ENCODE measurements at regions not wholly inside any gene's neighbourhood (a gene's known extent, or its start where the extent isn't known, plus 50 kb on each side); places are given as distances from the start of the nearest gene placed in this dataset.

DNA sequence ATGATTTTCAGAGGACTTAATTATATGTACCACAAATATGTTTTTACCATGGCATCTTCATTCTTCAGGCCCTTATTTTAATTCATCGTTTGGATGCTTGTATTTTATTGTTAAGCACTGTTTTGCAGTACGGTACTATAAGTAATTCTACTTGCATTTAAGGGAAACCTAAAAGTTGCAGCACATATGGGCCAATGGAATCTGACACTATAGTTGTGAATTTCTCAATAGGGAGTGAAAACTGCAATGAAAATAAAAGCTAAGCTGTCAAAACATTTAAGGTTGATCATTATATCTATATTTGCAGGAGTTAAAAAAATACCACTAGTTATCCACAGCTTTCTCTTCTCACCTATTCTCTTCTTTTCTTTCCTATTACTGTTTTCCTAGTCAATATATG, 1071.8 kb downstream of the MAT2B start:
- TF ChIP-seq, protein P1, sequence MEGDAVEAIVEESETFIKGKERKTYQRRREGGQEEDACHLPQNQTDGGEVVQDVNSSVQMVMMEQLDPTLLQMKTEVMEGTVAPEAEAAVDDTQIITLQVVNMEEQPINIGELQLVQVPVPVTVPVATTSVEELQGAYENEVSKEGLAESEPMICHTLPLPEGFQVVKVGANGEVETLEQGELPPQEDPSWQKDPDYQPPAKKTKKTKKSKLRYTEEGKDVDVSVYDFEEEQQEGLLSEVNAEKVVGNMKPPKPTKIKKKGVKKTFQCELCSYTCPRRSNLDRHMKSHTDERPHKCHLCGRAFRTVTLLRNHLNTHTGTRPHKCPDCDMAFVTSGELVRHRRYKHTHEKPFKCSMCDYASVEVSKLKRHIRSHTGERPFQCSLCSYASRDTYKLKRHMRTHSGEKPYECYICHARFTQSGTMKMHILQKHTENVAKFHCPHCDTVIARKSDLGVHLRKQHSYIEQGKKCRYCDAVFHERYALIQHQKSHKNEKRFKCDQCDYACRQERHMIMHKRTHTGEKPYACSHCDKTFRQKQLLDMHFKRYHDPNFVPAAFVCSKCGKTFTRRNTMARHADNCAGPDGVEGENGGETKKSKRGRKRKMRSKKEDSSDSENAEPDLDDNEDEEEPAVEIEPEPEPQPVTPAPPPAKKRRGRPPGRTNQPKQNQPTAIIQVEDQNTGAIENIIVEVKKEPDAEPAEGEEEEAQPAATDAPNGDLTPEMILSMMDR (IDR thresholded peaks at IDR 0.05; ENCODE audit: low read depth, low read length, missing control alignments), result no peak
- no peak for DNase-seq (ENCODE audit: low read depth)
- in situ Hi-C loops (cut with HindIII; ENCODE audit: low sequenced_read_pairs), result no loop called here
- no peak overlapping the region for H3K4me3 ChIP-seq (ENCODE audit: low read depth, low read length)

DNA sequence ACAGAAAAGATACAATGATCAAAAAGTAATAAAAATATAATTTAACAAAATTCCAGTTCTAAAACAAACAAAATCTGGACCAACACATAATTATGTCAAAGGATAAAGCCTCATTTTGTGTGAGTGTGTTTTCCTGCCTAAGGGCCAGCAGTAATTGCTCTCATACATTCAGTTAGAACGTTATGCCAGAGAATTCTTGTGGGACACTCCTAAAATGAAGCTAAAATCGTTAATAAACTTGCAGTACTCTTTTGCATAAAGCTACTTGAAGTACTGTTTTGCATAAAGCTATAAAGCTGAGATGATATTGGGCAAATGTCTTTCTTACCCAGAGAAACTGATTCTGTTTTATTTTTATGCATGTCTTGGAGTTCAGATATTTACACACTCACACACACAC, 1072.3 kb downstream of the MAT2B start:
- in situ Hi-C loops (cut with HindIII; ENCODE audit: low sequenced_read_pairs), result no loop called here
- no peak overlapping the region for H3K4me3 ChIP-seq (ENCODE audit: low read depth, low read length)
- TF ChIP-seq, protein P1 (IDR thresholded peaks at IDR 0.05; ENCODE audit: low read depth, low read length, missing control alignments), result no peak
- no peak for DNase-seq (ENCODE audit: low read depth)

DNA sequence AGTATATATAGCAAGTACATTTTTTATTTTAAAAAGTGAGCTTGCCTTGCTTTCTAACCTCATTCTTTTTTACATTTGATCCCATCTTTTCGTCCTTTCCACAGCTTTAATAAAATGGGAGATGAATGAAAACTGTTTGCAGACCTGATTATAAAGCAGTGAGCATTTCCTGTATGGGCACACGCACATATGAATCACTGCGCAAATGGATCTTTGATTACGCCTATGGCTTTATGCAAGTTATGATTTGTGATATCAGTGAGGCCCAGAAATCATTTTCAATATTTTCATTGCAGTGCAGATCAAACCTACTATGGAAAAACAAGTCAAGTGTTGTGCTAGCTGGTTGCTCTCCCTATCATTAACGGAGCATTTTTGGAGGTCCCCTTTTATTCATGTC, 1073.0 kb downstream of the MAT2B start:
- TF ChIP-seq, protein P1 (IDR thresholded peaks at IDR 0.05; ENCODE audit: low read depth, low read length, missing control alignments), result no peak
- no peak overlapping the region for H3K4me3 ChIP-seq (ENCODE audit: low read depth, low read length)
- no peak for DNase-seq (ENCODE audit: low read depth)
- in situ Hi-C loops (cut with HindIII; ENCODE audit: low sequenced_read_pairs), result no loop called here

DNA sequence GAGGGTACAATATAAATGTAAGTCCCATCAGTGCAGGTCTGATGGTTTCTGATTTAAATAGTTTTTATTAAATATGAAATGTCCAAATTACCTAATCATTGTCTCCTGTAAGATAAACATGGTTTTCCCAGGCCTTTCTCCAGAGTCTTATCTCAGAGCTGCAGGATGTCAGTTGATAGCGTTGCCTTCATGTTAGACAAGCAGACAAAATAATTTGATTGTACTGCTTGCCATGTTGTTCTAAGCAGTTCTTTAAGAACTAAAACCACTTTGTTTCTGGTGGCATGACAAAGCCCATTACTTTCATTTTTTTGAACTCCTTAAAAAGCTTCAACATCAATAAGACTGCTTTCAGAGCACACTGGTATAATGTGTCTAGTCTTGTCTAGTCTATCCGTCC, 1073.5 kb downstream of the MAT2B start:
- in situ Hi-C loops (cut with HindIII; ENCODE audit: low sequenced_read_pairs), result no loop called here
- DNase-seq (ENCODE audit: low read depth), result no peak
- TF ChIP-seq, protein P1 (IDR thresholded peaks at IDR 0.05; ENCODE audit: low read depth, low read length, missing control alignments), result no peak
- no peak overlapping the region for H3K4me3 ChIP-seq (ENCODE audit: low read depth, low read length)

DNA sequence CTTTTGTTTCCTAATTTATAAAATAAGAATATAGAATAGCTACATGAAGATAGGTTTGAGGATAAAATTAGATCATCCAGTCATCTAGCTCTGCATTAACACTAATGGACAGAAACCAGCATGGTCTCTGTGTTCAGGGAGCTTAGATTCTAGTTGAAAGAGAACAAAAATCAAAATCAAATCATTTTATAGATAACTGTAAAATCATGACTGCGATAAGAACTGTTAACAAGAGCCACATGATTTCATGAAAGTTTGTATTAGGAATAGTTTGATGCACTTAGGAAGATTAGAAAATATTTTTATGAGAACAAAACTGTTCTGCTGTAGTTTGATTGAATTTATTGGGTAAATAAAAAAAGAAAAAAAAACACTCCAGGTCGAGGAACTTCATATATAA, 1074.7 kb downstream of the MAT2B start:
- no peak for DNase-seq (ENCODE audit: low read depth)
- no peak overlapping the region for H3K4me3 ChIP-seq (ENCODE audit: low read depth, low read length)
- TF ChIP-seq, protein P1 (IDR thresholded peaks at IDR 0.05; ENCODE audit: low read depth, low read length, missing control alignments), result no peak
- in situ Hi-C loops (cut with HindIII; ENCODE audit: low sequenced_read_pairs), result no loop called here

DNA sequence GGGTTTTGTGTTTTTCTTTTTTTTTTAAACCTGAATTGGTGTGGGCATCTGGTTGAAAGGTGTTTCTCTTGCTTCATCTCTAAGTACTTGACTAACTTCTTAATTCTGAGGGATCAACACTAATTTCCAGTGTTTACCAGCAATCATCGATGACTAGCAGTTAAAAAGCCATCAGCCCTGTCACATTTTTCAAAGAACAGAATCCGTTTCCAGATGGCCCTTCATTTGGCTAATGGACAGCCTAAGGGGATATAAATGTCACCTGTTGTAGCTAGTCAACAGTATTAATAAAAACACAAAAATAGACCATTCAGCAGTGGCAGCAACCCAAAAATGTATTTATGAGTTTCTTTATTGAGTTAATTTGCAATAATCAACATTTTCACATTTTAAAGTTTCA, 1076.5 kb downstream of the MAT2B start:
- no peak overlapping the region for H3K4me3 ChIP-seq (ENCODE audit: low read depth, low read length)
- no peak for DNase-seq (ENCODE audit: low read depth)
- in situ Hi-C loops (cut with HindIII; ENCODE audit: low sequenced_read_pairs), result no loop called here
- TF ChIP-seq, protein P1 (IDR thresholded peaks at IDR 0.05; ENCODE audit: low read depth, low read length, missing control alignments), result no peak

DNA sequence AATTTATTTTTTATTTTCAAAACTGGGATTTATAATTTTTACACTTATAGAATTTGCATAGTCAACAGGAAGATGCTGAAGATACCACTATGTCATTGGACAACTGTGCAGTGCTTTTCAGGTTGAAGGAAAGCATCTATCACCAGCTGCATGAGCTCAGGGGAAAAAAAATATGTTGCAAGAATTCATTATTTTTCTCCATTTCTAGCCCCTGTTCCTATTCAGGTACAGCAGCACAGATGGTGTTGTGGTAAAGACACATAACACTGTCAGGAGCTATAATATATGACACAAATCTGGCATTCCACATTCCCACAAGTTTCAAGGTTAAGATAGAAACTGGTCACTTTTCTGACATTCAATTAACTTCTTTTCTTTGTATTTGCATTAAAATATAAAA, 1088.6 kb downstream of the MAT2B start:
- H3K4me3 ChIP-seq (ENCODE audit: low read depth, low read length), result no peak overlapping the region
- DNase-seq (ENCODE audit: low read depth), result no peak
- in situ Hi-C loops (cut with HindIII; ENCODE audit: low sequenced_read_pairs), result no loop called here
- TF ChIP-seq, protein P1 (IDR thresholded peaks at IDR 0.05; ENCODE audit: low read depth, low read length, missing control alignments), result no peak

Data from astrocyte of the cerebellum (primary cell).